HG03520 (cell line): ENCODE measurements at regions not wholly inside any gene's neighbourhood (a gene's known extent, or its start where the extent isn't known, plus 50 kb on each side); places are given as distances from the start of the nearest gene placed in this dataset.

Source experiments
- ATAC-seq: cut with Tn5 transposase; IDR thresholded peaks from one replicate; pipeline ENCODE4 v1.9.1; 2021; ENCODE audit warnings: mild to moderate bottlenecking, moderate library complexity; ENCODE audit not compliant: unreplicated experiment

- ATAC-seq, result no peak
Measured at GRCh38 chr16:13291591-13292333, 390.4 kb downstream of the SHISA9 start.

- no peak for ATAC-seq
Measured at GRCh38 chr16:13296206-13296605, 394.8 kb downstream of the SHISA9 start.

- no peak for ATAC-seq
Measured at GRCh38 chr16:13298666-13299065, 397.3 kb downstream of the SHISA9 start.

- ATAC-seq, result no peak
Measured at GRCh38 chr16:13300066-13300840, 398.9 kb downstream of the SHISA9 start.

- ATAC-seq, result no peak
Measured at GRCh38 chr16:13305019-13305755, 403.8 kb downstream of the SHISA9 start.

- ATAC-seq, result no peak
Measured at GRCh38 chr16:13306161-13306995, 405.0 kb downstream of the SHISA9 start.

- no peak for ATAC-seq
Measured at GRCh38 chr16:13307255-13307654, 405.9 kb downstream of the SHISA9 start.

GRCh38 chr16:13307851-13308250 lies 406.5 kb downstream of the SHISA9 start:
- ATAC-seq, result no peak

- ATAC-seq, result no peak
Measured at GRCh38 chr16:13312063-13312462, 410.7 kb downstream of the SHISA9 start.

GRCh38 chr16:13313351-13313750 lies 412.0 kb downstream of the SHISA9 start:
- ATAC-seq, result no peak

GRCh38 chr16:13314633-13315032 lies 413.2 kb downstream of the SHISA9 start:
- ATAC-seq, result no peak

GRCh38 chr16:13315642-13316427 lies 414.4 kb downstream of the SHISA9 start:
- ATAC-seq, result no peak

- ATAC-seq, result no peak
Measured at GRCh38 chr16:13322336-13322735, 420.9 kb downstream of the SHISA9 start.

GRCh38 chr16:13324851-13325250 lies 423.5 kb downstream of the SHISA9 start:
- ATAC-seq, result no peak

- no peak for ATAC-seq
Measured at GRCh38 chr16:13325396-13325795, 424.0 kb downstream of the SHISA9 start.

- no peak for ATAC-seq
Measured at GRCh38 chr16:13331918-13332317, 430.5 kb downstream of the SHISA9 start.

GRCh38 chr16:13332713-13333255 lies 431.4 kb downstream of the SHISA9 start:
- ATAC-seq, result no peak

- no peak for ATAC-seq
Measured at GRCh38 chr16:13333336-13333735, 431.9 kb downstream of the SHISA9 start.

GRCh38 chr16:13335879-13336278 lies 434.5 kb downstream of the SHISA9 start:
- no peak for ATAC-seq

- no peak for ATAC-seq
Measured at GRCh38 chr16:13336335-13336734, 434.9 kb downstream of the SHISA9 start.
